Endothelial cell (in vitro differentiated cells): ENCODE measurements at regions not wholly inside any gene's neighbourhood (a gene's known extent, or its start where the extent isn't known, plus 50 kb on each side); places are given as distances from the start of the nearest gene placed in this dataset.
"Not testable (repeated sequence)": the region's sequence is repeated elsewhere in the genome, so short reads cannot be mapped to it uniquely, and the experiment has no call there.

Experiments used
- DNase-seq: peaks from one replicate; pipeline ENCODE4 v3.0.0; 2021; ENCODE audit warnings: low spot score
- H3K27ac Mint-ChIP-seq: one replicate; pipeline ENCODE4 v1.8.0; 2021; ENCODE audit warnings: mixed read lengths, inconsistent platforms; ENCODE audit not compliant: unreplicated experiment
- H3K27me3 Mint-ChIP-seq: one replicate; pipeline ENCODE4 v1.8.0; 2021; ENCODE audit warnings: mild to moderate bottlenecking, moderate library complexity, mixed read lengths, inconsistent platforms; ENCODE audit not compliant: unreplicated experiment
- H3K36me3 Mint-ChIP-seq: one replicate; pipeline ENCODE4 v1.8.0; 2021; ENCODE audit warnings: mild to moderate bottlenecking, low read depth, mixed read lengths, inconsistent platforms; ENCODE audit not compliant: unreplicated experiment
- H3K4me1 Mint-ChIP-seq: one replicate; pipeline ENCODE4 v1.8.0; 2021; ENCODE audit warnings: mild to moderate bottlenecking, mixed read lengths, inconsistent platforms; ENCODE audit not compliant: unreplicated experiment
- H3K4me3 Mint-ChIP-seq: one replicate; pipeline ENCODE4 v1.8.0; 2021; ENCODE audit warnings: mild to moderate bottlenecking, mixed read lengths, inconsistent platforms; ENCODE audit not compliant: unreplicated experiment
- H3K9me3 Mint-ChIP-seq: one replicate; pipeline ENCODE4 v1.8.0; 2021; ENCODE audit warnings: mixed read lengths, inconsistent platforms; ENCODE audit not compliant: unreplicated experiment
- TF ChIP-seq, protein P1 (sequence below): fragments of 200-600 bp; sonication (generic); IDR thresholded peaks from one replicate; pipeline ENCODE4 v1.5.0; 2021; ENCODE audit warnings: antibody characterized with exemption; ENCODE audit not compliant: unreplicated experiment

DNA sequence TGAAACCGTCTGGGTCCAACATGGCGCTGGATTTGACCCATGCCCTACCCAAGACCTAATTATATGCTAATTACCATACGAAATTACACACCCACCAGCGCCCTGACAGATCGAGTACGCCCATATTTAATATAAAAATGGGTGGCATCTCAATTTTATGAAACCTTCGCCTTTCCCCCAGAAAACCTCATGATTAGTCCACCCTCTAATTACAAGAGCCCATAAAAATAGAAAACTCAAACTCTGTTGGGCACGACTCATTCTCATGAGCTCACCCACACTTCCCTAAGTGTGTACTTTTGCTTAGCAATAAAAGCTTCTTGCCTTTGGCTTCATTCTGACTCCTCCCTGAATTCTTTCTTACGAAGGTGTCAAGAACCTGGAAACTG is 136.4 kb downstream of the OR2B2 start:
- H3K4me1 Mint-ChIP-seq: peaks cover 23% of the 10 kb centered on the region
- no peaks in the 10 kb centered on the region for H3K9me3 Mint-ChIP-seq
- H3K27ac Mint-ChIP-seq: no peak overlapping the region
- no peak overlapping the region for H3K4me3 Mint-ChIP-seq
- H3K27me3 Mint-ChIP-seq: peaks cover 18% of the 10 kb centered on the region
- H3K36me3 Mint-ChIP-seq: no peaks in the 10 kb centered on the region
- TF ChIP-seq, protein P1, sequence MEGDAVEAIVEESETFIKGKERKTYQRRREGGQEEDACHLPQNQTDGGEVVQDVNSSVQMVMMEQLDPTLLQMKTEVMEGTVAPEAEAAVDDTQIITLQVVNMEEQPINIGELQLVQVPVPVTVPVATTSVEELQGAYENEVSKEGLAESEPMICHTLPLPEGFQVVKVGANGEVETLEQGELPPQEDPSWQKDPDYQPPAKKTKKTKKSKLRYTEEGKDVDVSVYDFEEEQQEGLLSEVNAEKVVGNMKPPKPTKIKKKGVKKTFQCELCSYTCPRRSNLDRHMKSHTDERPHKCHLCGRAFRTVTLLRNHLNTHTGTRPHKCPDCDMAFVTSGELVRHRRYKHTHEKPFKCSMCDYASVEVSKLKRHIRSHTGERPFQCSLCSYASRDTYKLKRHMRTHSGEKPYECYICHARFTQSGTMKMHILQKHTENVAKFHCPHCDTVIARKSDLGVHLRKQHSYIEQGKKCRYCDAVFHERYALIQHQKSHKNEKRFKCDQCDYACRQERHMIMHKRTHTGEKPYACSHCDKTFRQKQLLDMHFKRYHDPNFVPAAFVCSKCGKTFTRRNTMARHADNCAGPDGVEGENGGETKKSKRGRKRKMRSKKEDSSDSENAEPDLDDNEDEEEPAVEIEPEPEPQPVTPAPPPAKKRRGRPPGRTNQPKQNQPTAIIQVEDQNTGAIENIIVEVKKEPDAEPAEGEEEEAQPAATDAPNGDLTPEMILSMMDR: no peak
- DNase-seq: no peak

DNA sequence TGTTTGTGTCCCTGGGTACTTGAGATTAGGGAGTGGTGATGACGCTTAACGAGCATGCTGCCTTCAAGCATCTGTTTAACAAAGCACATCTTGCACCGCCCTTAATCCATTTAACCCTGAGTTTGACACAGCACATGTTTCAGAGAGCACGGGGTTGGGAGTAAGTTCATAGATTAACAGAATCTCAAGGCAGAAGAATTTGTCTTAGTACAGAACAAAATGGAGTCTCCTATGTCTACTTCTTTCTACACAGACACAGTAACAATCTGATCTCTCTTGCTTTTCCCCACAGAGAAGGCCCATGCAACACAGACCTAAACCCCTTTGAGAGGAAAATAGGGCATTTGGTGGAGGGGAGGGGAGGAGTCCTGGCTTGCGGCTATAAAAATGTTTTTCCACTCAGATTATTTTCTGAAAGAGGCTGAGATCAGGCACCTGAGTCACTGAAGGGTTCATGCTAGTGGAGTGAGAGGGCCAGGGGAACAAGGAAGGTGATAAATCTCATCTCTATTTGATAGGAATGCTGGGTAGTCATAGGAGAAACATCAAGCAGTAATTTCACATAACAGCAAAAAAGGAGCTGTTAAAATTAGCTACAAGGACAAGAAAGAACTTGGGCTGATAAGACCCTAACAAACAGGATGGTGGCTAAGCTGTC is 136.9 kb downstream of the OR2B2 start:
- peaks cover 22% of the 10 kb centered on the region for H3K27me3 Mint-ChIP-seq
- not testable (repeated sequence) for H3K4me3 Mint-ChIP-seq, H3K36me3 Mint-ChIP-seq, H3K27ac Mint-ChIP-seq, DNase-seq, H3K9me3 Mint-ChIP-seq
- peaks cover 28% of the 10 kb centered on the region for H3K4me1 Mint-ChIP-seq

DNA sequence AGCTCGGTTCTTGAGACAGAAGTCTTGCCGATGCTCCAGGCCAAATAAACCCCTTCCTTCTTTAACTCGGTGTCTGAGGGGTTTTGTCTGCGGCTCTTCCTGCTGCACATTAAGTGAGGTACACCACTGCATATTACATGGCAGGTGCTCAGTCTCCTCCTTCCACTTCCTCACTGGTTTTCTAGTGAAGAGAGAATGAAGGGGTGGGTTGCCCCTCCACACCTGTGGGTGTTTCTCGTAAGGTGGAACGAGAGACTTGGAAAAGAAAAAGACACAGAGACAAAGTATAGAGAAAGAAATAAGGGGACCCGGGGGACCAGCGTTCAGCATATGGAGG is 138.0 kb downstream of the OR2B2 start:
- peaks cover 22% of the 10 kb centered on the region for H3K27me3 Mint-ChIP-seq

DNA sequence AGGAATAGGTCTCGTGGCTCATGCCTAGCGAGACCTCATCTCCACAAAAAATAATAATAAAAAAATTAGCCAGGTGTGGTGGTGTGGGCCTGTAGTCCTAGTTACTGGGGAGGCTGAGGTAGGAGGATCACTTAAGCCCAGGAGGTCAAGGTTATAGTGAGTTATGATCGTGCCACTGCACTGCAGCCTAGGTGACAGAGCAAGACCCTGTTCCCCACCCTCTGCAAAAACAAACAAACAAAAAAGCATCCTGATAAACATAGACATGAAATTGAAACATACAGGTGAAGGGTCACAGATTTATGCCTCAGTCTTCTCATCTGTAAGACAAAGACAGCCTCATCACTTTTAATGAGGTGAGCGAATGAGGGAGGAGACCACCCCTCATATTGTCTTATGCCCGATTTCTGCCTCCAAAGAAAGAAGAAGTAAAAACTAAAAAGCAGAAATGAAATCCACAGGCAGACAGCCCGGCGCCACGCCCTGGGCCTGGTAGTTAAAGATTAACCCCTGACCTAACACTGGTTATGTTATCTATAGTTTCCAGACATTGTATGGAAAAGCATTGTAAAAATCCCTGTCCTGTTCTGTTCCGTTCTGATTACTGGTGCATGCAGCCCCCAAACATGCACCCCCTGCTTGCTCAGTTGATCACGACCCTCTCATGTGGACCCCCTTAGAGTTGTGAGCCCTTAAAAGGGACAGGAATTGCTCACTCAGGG is 138.5 kb downstream of the OR2B2 start:
- H3K36me3 Mint-ChIP-seq, H3K9me3 Mint-ChIP-seq, H3K27ac Mint-ChIP-seq, DNase-seq, H3K4me3 Mint-ChIP-seq: not testable (repeated sequence)
- Mint-ChIP-seq H3K4me1 (peaks cover 29% of the 10 kb centered on the region), H3K27me3 (peaks cover 22% of the 10 kb centered on the region)

More for the DNA sequence above, 138.0 kb downstream of the OR2B2 start:
- not testable (repeated sequence) for H3K9me3 Mint-ChIP-seq, H3K36me3 Mint-ChIP-seq, H3K4me3 Mint-ChIP-seq, H3K27ac Mint-ChIP-seq, DNase-seq
- H3K4me1 Mint-ChIP-seq: peaks cover 29% of the 10 kb centered on the region

DNA sequence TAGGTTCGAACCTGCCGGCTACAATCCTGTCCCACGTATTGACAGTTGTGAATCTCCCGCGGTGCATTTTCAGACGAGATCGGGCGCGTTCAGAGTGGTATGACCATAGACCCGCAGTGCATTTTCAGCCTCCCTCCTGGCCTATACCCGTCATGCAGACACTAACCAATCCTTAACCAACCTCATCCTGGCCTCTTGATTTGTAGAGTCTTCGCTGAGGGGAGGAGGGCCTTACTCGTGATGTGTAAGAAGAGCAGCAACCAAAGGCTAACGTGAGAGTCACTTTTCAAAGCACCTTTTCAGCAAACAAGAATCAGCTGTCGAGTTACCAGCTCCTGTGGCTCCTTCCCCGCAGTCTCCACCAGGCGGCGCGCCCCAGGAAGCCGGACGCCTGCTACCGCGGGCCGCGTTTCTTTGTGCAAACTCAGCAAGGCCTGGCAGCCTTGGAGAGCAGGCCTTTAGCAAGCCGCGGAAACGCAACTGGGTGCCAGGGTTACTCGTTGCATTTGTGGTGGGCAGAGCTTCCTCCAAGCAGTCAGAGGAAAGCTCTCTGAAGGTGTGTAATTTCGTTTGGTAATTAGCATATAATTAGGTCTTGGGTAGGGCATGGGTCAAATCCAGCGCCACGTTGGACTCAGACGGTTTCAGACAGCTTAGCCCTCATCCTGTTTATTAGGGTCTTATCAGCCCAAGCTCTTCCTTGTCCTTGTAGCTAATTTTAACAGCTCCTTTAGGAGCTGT is 139.8 kb downstream of the OR2B2 start:
- TF ChIP-seq, protein P1: peak; percentile 88
- DNase-seq: peak; percentile 93
- Mint-ChIP-seq H3K27me3 (peaks cover 19% of the 10 kb centered on the region), H3K4me3 (peak overlapping the region; percentile 72), H3K9me3 (no peaks in the 10 kb centered on the region), H3K27ac (peak overlapping the region; percentile 65), H3K36me3 (no peaks in the 10 kb centered on the region), H3K4me1 (peaks cover 26% of the 10 kb centered on the region)

DNA sequence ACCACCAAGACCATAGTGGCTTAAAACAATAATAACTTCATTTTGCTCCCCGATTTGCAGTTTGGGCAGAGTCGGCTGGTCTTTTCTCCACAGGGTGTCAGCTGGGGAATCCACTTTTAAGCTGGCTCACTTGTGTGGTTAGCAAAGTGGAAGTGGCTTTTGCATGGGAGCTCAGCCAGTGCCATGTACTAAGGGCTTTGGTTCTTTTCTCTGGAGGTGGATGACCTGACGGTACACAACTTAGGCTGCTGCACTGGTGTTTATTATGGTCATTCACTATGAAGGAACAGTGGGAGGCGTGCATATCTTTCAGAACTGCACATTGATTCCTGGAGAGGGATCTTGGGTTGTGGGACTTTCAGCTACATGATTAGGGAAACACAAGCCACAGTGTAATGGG is 141.0 kb downstream of the OR2B2 start:
- H3K27me3 Mint-ChIP-seq: peaks cover 25% of the 10 kb centered on the region
- no peaks in the 10 kb centered on the region for H3K9me3 Mint-ChIP-seq
- TF ChIP-seq, protein P1: no peak
- H3K4me1 Mint-ChIP-seq: peaks cover 26% of the 10 kb centered on the region
- no peak for DNase-seq
- H3K36me3 Mint-ChIP-seq: no peaks in the 10 kb centered on the region
- no peak overlapping the region for H3K4me3 Mint-ChIP-seq
- no peak overlapping the region for H3K27ac Mint-ChIP-seq
